GM12878 (cell line): ENCODE measurements at regions not wholly inside any gene's neighbourhood (a gene's known extent, or its start where the extent isn't known, plus 50 kb on each side); places are given as distances from the start of the nearest gene placed in this dataset.

Experiments
- CREB1 ChIP-seq: IDR thresholded peaks from 2 replicates; pipeline ENCODE4 v1.6.1; 2012; ENCODE audit warnings: low read depth, mild to moderate bottlenecking, inconsistent platforms
- ESRRA ChIP-seq: IDR thresholded peaks from 2 replicates; pipeline ENCODE4 v1.6.1; 2012; ENCODE audit warnings: mild to moderate bottlenecking, low read length, improper control_type of control experiment
- IKZF1 ChIP-seq: fragments of 450-650 bp; conservative IDR thresholded peaks from 2 replicates; pipeline ENCODE4 v1.6.1; 2017; ENCODE audit warnings: antibody characterized with exemption, mild to moderate bottlenecking
- NBN ChIP-seq: fragments of 450-650 bp; IDR thresholded peaks from 2 replicates; pipeline ENCODE4 v1.6.1; 2016
- SMAD1 ChIP-seq: fragments of 450-650 bp; IDR thresholded peaks from 2 replicates; pipeline ENCODE4 v1.6.1; 2018; ENCODE audit warnings: mild to moderate bottlenecking, low read depth; ENCODE audit not compliant: partially characterized antibody
- SP1 ChIP-seq: IDR thresholded peaks from one replicate; pipeline ENCODE4 v1.6.1; 2011; ENCODE audit warnings: low read depth, low read length
- TF ChIP-seq, protein P1 (sequence below): IDR thresholded peaks from 2 replicates; pipeline ENCODE4 v1.6.1; 2012; ENCODE audit warnings: improper control_type of control experiment, low read depth, low read length; ENCODE audit not compliant: insufficient replicate concordance
- TF ChIP-seq, protein P2 (sequence below): IDR thresholded peaks from 2 replicates; pipeline ENCODE4 v1.6.1; 2011; ENCODE audit warnings: borderline replicate concordance, low read depth, mild to moderate bottlenecking, moderate library complexity, mixed read lengths, low read length; ENCODE audit not compliant: insufficient read depth; ENCODE audit errors: extremely low read length

DNA sequence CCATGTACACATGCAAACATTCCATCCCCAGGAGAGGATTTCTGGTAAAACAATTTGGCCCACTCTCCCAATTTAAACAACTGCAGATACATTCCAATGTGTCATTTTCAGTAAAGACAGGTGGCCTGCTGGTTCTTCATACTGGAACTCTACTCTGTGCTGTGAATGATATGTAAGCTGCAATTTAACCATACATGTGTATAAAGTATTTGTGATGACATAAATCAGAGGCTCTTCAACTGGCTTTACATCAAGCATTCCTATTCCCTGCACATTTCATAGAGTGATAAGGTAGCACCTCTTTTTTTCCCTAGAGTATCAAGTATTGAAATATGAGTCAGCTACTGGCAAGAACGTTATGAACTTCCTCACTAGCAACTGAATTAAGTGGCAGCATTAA lies 649.5 kb upstream of the ADGRL2 start (continued):
- TF ChIP-seq, protein P1, sequence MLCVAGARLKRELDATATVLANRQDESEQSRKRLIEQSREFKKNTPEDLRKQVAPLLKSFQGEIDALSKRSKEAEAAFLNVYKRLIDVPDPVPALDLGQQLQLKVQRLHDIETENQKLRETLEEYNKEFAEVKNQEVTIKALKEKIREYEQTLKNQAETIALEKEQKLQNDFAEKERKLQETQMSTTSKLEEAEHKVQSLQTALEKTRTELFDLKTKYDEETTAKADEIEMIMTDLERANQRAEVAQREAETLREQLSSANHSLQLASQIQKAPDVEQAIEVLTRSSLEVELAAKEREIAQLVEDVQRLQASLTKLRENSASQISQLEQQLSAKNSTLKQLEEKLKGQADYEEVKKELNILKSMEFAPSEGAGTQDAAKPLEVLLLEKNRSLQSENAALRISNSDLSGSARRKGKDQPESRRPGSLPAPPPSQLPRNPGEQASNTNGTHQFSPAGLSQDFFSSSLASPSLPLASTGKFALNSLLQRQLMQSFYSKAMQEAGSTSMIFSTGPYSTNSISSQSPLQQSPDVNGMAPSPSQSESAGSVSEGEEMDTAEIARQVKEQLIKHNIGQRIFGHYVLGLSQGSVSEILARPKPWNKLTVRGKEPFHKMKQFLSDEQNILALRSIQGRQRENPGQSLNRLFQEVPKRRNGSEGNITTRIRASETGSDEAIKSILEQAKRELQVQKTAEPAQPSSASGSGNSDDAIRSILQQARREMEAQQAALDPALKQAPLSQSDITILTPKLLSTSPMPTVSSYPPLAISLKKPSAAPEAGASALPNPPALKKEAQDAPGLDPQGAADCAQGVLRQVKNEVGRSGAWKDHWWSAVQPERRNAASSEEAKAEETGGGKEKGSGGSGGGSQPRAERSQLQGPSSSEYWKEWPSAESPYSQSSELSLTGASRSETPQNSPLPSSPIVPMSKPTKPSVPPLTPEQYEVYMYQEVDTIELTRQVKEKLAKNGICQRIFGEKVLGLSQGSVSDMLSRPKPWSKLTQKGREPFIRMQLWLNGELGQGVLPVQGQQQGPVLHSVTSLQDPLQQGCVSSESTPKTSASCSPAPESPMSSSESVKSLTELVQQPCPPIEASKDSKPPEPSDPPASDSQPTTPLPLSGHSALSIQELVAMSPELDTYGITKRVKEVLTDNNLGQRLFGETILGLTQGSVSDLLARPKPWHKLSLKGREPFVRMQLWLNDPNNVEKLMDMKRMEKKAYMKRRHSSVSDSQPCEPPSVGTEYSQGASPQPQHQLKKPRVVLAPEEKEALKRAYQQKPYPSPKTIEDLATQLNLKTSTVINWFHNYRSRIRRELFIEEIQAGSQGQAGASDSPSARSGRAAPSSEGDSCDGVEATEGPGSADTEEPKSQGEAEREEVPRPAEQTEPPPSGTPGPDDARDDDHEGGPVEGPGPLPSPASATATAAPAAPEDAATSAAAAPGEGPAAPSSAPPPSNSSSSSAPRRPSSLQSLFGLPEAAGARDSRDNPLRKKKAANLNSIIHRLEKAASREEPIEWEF: no peak
- TF ChIP-seq SMAD1 (no peak), ESRRA (no peak), NBN (no peak), CREB1 (no peak), IKZF1 (no peak), SP1 (no peak)
- TF ChIP-seq, protein P2, sequence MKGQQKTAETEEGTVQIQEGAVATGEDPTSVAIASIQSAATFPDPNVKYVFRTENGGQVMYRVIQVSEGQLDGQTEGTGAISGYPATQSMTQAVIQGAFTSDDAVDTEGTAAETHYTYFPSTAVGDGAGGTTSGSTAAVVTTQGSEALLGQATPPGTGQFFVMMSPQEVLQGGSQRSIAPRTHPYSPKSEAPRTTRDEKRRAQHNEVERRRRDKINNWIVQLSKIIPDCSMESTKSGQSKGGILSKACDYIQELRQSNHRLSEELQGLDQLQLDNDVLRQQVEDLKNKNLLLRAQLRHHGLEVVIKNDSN: no peak
